OCI-LY3 (cell line): ENCODE measurements at regions not wholly inside any gene's neighbourhood (a gene's known extent, or its start where the extent isn't known, plus 50 kb on each side); places are given as distances from the start of the nearest gene placed in this dataset.

ENCODE experiments used
- EZH2phosphoT487 ChIP-seq: fragments of 200-600 bp; shearing (Covaris generic); IDR thresholded peaks from 2 replicates; pipeline ENCODE4 v1.6.1; 2018; ENCODE audit warnings: antibody characterized with exemption, mixed run types, low read depth
- TF ChIP-seq, protein P1 (sequence below): fragments of 200-600, 300-600 bp; sonication (generic); IDR thresholded peaks from 2 replicates; pipeline ENCODE4 v1.5.1; 2014; ENCODE audit warnings: antibody characterized with exemption, low read length, low read depth

DNA sequence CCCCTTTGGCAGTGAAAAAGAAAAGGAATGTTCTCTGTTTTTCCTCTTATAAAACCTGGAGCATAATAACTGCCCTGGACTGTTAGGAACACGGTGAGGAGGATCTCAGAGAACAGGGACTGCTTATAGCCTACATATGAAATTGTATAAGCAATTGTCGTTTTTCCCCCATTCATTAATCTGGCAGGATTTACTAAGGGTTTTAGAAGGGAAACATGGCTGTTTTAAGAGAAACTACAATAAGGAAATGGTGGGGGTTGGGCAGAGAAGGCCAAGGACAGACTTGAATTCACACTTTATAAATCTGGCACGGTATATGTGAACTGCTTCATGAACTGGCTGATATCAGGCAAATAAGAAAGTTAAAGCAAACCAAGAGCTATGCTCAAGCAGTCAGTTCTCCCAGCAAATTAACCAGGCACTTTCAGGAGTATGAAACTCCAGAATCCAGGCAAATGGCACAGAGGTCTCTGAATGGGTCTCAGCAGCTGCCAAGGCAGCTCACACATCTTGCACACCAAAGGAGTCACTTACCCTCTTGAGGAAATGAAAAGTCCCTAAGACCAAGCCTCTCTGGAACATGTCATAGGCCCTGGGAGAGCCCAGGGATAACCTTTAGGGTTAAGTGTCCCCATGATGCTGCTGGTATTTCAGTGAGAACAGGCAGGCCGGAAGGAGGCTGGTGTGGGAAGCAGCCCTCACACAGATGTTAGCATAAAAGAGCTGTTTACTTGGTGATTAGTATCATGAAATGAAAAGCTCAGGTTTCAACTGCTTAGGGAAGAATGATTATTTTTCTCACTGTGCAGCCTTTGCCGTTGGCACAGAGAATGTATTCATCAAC lies 260.5 kb upstream of the MARCKS start:
- TF ChIP-seq, protein P1, sequence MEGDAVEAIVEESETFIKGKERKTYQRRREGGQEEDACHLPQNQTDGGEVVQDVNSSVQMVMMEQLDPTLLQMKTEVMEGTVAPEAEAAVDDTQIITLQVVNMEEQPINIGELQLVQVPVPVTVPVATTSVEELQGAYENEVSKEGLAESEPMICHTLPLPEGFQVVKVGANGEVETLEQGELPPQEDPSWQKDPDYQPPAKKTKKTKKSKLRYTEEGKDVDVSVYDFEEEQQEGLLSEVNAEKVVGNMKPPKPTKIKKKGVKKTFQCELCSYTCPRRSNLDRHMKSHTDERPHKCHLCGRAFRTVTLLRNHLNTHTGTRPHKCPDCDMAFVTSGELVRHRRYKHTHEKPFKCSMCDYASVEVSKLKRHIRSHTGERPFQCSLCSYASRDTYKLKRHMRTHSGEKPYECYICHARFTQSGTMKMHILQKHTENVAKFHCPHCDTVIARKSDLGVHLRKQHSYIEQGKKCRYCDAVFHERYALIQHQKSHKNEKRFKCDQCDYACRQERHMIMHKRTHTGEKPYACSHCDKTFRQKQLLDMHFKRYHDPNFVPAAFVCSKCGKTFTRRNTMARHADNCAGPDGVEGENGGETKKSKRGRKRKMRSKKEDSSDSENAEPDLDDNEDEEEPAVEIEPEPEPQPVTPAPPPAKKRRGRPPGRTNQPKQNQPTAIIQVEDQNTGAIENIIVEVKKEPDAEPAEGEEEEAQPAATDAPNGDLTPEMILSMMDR, result no peak
- no peak for TF ChIP-seq EZH2phosphoT487
